ENCODE measurements at regions not wholly inside any gene's neighbourhood (a gene's known extent, or its start where the extent isn't known, plus 50 kb on each side); places are given as distances from the start of the nearest gene placed in this dataset.

DNA sequence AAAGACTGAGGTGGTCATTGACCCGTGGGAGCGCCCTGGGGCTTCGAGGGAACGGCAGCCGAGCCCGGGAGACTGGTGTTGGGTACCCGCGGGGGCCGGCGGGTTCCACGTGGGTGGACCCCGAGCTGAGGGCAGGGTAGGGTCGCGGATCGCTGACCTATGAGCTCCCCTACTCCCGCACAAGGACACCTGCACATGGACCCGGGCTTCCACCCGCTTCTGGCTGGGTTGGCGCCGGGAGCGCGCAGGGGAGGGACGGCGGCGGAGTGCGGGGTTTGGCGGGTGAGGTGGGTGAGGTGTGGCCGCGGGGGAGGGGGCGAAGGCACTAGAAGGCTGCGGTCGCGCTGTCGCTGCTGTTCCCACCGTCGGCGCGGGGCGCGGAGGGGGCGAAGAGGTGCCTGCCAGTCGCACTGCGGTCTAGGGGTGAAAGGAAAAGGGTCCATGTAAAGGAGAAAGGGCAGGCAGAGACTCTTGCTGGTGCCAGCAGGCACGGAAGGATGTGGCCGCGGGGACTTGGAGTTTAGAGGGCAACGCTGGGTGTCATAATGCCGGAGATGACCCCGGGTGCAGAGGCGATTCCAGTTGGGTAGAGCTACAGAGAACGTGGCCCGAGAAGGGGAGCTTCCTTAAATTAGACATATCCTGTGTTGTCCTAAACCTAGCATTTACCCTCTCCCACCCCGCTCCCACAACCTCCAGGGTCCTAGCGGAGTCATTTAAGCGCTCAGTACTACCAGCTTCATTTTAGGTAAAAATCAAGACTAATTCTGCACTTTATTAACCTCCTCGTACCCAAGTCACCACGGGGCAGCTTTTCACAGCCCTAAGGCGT lies 245.9 kb upstream of the TOPAZ1 start:
- no peak for DNase-seq

DNA sequence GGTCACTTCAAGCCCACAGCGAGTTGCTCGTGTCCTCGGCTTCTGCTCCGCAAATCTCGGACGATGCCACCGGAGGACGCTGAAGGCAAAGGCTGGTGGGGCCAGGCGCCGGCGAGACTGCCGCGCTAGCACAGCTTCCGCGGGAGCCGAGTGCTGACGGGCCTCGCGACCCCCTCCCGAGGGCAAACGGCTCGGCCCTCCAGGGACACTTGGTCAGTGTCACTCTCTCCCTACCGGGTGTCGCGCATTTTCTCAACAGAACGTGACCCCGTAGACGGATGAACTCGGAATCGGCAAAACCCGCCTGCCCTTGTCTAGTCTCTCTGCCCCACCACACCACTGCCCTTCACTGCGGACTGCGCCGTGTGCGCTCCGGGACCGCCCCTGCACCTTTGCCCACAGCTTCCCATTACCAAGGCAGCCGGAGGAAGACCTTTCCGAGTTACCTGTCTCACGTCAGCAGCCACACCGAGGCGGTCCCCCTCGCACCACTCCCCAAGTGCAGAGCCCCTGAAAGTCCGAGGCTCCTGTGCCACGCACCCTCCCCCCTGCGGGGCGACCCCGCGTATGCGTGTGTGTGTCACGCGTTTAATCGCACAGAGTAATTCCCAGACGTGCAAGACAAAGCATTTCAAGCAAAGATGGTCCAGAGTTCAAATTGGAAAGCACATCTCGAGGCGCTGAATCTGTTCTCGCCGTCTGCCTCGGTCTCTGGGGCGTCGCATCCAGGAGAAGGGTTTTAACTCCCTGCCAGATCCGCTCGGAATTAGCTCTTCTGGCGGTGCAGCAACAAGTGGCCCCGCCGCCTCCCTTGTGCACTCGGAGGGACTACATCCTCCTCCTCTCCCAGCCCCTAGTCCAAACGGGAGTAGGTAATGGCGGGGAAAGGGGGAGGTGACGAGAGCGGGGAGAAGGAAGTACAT lies 245.0 kb upstream of the TOPAZ1 start:
- DNase-seq, result no peak

DNA sequence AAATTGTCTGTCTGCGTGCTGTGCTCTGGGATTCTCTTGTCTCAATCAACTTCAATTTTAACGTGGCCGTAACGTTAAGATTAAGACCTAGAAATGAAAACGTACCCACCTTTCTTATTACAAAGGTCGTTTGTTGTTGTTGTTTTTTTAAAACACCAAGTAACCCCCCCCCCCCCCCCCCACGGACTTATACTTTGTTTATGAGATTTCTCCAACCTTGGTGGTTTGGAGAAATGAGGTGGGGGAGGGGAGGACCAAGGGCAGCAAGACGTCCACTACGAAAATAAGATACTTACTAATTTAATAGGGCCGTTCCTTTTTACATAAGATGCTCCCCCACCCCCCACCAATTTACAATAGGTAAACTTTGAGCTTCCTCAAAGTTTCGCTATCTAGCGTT lies 244.4 kb upstream of the TOPAZ1 start:
- no peak for DNase-seq

DNA sequence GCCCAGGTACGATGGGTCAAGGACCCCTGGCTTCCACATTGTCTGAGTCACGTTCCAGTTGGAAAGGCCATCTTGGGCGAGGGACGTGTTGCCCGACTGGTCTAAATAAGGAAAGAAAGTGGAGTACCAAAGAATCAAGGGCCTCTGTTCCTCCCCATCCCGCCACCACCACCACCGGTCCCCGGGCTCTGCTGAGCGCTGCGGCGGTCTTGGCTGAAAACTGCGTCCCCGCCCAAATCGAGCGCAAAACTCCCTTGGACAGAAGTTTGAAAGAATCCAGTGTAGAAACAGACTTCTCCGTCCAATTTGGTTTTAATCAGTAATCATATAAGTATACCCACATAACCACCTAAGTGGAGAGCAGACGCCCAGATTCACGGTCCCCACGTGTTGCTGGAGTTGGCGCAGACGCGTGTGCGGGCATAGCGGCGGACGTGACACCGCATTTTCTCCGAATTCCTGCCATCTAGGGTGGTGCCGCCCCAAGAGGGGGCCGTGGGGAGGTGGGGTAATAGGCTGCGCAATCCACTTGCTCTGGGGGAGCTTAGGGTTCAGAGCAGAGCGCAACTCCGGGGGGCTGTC lies 243.8 kb upstream of the TOPAZ1 start:
- DNase-seq, result no peak

DNA sequence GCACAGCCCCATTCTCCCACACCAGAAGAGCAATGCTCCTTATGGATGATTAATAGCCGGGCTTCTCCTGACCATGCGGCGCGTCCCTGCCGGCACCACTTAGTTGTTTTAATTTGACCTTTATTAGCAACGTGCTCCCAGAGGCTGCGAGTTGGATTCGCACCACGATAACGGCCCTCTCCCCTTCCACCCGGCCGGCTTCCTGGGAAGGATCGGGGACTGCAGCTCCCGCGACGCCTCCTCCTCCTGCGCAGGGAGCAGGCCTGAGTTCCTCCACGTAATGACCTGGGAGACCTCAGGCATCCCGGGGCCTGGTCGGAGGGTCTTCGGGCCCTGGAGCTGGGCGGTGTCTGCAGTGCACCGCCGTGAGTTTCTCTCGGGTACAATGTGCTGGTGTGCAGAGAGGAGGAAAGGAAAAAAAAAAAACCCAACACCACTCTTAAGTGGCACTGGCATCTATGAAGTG lies 243.3 kb upstream of the TOPAZ1 start:
- no peak for DNase-seq

DNA sequence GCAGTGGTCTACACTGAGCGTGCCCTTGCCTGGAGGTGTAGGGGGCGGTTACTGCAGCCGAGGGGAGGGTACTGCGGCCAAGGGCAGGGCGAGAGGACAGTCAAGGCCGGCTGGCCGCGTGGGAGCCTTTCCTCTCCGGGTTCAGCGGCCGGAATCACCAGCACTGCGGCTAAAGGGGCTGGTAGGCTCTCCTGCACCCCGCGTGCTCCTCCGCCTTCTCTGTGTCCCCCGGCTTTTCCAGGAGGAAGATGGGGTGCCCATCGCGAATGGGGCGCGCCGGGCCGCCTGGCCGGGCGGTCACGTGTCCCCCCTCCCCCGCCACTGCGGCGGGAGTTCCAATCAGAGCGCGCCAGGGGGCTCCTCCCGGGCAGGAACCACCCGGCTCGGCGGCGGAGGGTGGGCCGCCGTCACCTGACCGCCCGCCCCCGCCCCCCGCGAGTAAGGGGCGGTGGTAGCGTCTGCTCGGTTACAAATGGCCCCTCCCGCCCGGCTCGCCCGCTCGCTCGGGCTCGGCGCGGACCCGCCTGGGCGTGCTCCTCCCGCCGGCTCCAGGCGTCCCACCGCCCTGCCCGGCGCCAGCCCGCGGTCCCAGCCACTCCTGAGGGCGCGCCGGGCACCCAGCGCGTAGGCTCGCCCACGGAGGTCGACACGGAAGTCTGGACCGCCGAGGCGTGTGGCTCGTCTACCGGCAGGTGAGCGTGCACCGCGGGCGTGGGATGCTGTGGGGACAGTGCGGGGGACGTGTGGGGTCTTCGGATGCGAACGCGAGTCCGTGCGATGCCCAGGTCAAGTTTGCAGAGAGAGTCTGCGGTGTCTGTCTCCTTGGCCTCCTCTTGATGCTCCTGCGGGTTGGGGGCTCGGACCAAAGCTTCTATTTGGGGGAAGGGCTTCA lies 242.6 kb upstream of the TOPAZ1 start:
- DNase-seq, result no peak

DNA sequence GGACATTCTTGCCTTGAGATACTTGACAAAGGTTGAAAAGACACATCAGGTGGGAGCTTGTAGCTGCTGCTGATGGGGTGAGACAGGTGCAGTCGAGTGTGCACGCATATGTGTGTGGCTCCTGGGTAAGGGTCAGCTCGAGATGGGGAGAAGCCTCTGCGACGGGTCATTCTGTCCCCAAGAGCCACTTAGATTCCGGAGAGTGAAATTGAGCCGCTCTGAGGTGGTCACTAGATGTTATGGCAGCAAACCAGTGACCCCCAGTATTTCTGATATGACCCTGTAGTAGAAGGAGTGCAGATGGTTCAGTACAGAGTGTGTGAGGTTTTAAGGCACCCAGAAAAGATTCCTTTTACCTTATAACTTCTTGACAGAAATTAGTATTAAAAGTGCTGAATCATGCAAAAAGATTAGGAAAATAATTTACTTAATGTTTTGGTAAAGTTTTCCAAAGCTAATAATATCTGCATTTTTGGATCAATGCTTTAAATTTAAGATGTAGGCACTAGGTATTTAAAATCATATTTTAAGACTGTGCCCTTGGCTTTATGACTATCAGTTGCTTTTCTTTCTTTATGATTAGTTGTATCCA lies 241.9 kb upstream of the TOPAZ1 start:
- no peak for DNase-seq

DNA sequence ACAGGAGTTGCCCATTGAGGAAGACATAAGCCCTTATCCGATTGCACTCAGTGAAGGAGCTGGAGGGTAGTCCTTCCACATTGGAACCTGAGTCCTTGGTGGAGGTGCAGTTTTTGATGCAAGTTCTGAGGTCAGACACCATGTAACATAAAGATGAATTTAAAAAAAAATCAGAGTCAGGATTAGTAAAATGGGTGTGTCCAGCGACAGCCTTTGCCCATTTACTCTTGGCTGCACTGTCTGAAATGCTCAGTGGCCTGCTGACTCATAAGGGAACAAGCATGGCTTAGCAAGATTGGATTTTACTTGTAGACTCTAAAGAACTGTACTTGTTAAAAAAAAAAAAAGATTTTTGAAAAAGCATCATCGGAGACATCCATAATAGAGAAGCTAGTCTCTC lies 241.1 kb upstream of the TOPAZ1 start:
- DNase-seq, result no peak

DNA sequence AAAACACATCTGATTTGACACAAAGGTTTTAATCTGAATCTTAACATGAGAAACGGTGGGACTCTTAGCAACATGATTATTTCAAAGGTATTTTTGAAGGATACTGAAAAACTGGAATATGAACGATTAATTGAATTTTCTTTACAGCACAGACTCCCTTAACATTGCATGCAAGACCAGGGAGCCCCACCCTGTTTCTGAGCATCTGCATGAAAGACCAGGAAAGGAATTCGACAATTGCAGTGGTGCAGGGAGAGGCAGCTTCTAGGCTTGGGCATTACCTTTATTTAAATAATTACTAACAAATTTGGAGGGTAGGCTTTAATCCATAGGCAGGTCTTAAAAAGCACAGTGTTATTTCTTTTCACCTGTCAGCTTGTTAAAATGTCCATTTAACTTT lies 240.6 kb upstream of the TOPAZ1 start:
- DNase-seq, result no peak

DNA sequence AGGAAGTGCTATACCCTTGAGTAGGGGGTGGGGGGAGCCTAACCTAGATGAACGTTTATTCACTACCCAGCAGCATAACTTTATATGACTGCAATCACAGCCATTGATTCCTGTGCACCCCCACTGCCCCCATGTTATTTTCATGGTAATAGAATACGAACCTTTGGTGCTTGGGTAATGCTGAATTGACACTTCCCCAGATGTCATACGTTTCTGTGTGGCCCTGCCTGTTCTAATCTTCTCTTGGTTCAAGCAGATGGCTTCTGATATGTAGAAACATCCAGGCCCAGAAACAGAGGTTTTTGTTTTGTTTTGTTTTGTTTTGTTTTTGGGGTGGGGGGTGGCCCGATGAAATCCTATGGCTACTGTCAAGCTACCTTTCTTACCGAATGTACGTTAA lies 237.9 kb upstream of the TOPAZ1 start:
- no peak for DNase-seq

DNA sequence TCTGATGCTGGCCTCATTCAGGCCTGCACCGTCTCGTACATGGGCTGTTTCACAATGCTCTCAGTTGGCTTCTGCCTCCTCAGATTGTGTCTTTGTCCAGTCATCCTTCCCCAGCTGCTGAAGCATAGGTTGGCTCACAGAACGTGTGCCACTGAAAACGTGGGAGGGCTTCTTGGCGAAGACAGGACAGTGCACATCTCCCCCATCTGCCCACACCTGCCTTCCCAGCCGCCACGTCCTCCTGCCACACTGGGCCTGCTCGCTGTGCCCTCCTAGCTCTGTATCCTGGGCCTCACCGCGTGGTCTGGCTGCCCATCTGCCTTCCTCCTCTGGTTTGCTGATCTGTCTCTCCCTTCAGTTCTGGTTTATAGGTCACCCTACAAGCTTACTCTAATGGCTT lies 230.0 kb upstream of the TOPAZ1 start:
- no peak for DNase-seq

DNA sequence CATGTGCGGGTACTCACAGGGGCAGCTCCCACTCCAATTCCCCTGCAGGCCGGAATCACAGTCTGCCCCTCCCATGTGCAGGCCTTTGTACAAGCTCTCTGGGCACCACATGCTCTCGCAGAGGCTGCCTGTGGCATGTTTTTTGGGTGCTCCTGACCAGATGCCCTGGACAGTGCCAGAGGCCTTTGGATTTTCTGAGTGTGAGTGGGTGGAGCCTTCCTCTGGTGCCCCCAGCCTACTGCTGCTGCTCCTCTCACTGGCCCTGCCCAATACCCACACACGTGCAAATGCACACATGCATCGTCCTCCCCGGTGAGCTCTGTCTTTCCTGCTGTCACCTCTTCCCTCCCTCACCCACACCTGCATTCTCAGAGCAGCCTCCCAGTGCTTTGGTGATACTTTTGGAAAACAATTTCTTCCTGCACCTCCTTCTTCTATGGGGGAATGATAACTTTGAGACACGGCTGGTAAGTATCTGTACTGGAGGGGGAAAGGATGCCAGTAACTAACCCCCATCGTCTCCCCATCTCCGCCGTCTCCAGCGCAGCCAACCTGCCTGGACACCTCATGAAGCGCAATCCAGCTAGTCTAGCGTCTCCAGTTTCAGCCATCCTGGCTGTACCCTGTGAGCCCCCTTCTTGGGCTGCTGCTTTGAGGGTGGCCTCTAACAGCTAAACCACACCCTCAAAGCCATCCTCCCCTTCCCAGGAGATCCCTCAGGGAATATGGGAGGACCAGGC lies 229.4 kb upstream of the TOPAZ1 start:
- DNase-seq, result no peak

DNA sequence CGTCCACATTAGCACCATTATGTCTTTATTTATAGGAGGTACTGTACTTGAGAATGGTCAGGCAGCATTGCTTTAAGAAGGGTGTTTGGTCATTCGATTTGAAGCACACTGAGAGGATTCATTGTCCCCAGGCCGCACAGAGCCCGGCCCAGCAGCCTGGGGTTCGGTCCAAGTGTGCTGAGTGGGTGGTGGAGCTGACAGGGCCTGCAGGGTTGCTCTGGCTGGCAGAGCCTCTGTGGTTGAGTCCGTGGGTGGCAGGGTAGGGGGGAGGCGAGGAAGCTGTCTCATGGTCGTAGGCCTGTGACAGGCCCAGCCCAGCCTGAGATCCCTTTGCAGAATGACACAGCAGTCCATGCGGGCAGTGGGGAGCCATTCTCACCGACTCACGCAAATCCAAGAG lies 227.7 kb upstream of the TOPAZ1 start:
- DNase-seq, result no peak

DNA sequence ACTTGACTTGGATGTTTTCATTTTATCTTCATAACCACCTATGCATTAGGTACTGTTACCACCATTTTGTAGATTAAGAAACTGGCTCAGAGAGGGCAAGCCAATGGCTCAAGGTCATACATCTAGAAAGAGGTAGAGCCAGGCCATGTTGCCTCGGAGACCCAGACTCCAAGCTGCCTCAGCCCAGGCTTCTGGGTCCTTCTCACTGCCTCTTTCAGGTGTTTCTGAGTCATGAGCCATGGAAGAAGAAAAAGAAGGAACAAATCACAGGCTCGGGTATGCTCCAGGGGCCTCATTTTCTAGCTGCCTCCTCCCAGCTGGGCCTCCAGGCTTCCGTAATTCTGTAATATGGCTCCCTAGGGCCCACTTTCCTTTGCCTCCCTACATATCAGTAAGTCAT lies 226.5 kb upstream of the TOPAZ1 start:
- DNase-seq, result no peak

DNA sequence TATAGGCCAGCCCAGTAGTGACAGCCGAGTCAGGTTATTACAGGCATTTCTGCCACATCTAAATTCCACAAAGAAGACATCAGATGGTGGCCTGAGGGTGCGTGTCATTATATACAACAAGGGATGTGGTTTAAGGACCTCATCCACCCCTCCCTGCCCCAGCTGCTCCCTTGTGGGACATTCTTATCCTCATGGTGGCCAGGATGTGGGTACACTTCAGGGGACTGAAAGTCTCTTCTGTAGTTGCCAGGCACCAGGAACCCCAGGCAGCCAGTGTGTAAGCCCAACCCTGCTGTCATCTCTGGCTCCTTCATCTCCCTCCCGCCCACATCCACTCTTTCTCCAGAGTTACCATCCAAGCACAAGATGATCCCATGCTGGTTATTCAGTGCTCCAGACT lies 224.9 kb upstream of the TOPAZ1 start:
- DNase-seq, result no peak

DNA sequence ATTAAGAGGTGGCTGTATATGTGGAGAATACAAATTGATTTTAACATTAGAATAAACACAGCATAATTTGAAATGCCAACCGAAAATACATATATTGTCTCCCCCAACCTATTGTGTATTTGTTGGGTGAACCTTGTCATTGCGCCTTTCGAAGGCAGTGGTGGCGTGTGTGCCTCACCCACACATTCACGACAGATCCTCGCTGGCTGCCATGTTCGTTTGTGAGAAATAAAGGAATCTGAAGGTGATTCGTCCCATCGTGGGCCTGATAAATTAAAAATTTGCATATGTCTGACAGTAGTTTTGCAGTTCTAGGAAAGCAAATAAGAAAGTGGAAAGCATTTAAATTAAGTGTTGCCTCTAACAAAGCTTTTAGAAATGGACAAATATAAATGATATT lies 222.8 kb upstream of the TOPAZ1 start:
- no peak for DNase-seq

DNA sequence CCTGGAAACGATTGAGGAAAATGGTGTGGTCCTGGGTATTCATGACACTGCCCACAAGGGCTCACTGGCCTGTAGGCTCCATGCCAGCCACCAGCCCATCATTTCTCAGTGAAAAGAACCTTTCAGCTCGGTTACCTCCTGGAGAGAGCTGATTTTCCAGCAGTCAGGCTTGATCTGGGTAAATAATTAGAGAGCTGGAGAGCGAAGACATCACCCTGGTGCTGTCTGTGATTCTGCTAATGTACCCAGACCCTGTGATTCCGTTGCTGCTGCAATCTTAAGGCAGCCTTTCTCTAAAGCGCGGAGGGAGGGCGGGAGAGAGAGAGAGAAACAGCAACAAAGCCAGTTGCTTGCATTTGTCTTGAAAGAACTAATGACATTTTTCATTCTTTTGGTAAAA lies 221.9 kb upstream of the TOPAZ1 start:
- DNase-seq, result no peak

DNA sequence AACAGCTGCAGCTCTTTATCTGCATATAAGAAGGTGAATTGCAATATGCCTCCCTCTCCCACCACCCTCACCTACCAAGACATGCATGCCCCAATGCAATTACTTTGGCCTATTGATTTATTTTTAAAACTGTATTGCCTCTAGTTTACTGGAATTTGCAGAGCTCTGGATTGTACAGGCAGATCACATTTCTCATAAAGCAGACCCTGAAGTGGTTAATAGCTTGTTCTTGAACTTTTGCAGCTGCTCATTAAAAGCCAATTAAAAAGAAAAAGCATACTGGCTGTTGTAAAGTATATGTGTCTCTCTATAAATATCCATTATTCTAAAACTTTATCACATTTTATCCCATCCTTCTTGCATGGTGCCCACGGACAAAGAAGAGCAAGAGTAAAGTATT lies 221.5 kb upstream of the TOPAZ1 start:
- DNase-seq, result no peak

DNA sequence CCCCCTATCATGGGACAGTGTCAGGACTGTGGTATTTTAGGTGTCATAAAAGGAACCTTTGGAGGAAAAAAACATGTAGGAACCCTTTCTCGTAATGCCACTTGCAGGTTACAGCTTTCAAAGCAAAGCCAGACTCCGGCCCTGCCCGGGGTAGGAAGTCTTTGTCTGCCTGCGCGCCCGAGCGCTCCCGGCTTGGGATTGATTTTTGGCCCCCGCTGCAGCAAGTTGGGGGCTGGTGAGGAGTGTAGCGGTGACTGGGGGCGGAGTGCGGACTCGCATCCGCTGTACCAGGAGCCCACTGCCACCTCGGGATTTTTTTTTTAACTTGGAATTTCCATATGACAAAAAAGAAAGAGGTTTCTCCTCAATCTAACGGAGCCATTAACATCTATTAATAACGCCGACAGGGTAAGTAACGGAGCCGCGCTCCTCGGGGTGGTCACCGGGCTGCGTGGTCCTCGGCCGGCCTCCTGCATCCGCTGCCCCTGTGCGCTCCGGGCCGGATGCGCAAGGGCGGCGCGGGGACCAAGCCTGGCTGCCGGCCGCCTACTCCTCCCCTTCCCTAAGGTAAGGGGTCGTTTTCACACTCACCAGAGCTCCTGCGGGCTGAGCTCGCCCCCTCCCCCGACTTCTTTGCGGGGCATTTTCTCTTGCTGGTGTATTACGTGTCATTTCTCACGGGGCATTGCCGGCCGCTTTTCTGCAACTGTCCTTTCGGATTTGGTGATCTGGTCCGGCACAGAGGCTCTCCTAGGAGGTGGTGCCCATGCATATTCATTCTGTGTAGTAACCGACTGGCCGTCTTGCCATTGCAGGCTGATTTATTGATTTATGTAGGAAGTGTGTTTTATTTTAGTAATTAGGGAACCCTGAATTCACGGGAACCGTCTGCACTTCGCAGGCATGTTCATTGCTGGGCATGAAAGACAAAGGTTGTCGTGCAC lies 219.8 kb upstream of the TOPAZ1 start:
- no peak for DNase-seq

DNA sequence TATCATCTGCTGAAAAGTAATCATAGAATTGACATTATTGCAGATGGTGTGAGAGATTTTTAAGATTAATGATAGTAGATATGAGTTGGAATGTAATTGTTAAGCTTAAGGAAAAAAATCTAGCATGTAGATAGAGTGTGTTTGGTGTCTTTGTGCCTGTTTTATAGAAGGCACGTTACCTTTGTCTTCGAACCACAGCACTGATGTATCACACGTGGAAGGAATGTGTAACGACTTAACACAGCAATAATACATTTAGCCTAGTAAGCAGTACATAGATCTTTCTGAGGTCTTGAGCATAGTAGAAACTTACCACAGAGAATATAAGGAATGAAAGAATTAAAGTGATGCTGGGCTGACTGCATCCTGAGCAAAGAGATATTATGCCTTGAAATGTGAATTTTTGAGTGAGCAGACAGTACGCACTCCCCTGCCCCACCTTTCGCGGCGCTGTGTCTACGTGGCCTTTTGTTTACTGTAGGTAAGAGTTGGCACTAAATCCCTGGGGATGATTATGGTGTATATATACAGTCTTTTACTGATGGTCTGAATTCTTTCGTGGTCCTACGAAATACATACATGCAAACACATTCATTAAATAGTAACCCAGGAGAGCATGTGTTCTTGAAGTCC lies 217.6 kb upstream of the TOPAZ1 start:
- DNase-seq, result no peak
